Left lobe of liver (tissue), 2 donors: ENCODE measurements at regions not wholly inside any gene's neighbourhood (a gene's known extent, or its start where the extent isn't known, plus 50 kb on each side); places are given as distances from the start of the nearest gene placed in this dataset.
"Not testable (repeated sequence)": the region's sequence is repeated elsewhere in the genome, so short reads cannot be mapped to it uniquely, and the experiment has no call there.

Source experiments
- ATAC-seq: fragments of 200-7000 bp; cut with Tn5 transposase; one replicate; pipeline ENCODE4 v1.9.1; 2020; ENCODE audit warnings: mild to moderate bottlenecking, moderate library complexity
- DNase-seq: peaks from one replicate; pipeline ENCODE4 v3.0.0-alpha.2; 2020; ENCODE audit warnings: low spot score
- donor health status: DM: no; HTN: no; CAD: no; lungs with moderate emphysema.
- donor health status: DM: no; HTN: yes; CAD: no.

GRCh38 chr4:127521463-127521862, 111.3 kb upstream of the INTU start:
- ATAC-seq = no peak
- no peak for DNase-seq

- DNase-seq (no peak), ATAC-seq (no peak)
Measured at GRCh38 chr4:127523369-127523768, 109.4 kb upstream of the INTU start.

GRCh38 chr4:127525608-127526007, 107.1 kb upstream of the INTU start:
- DNase-seq (no peak), ATAC-seq (no peak)

- DNase-seq (no peak), ATAC-seq (no peak)
Measured at GRCh38 chr4:127528302-127528701, 104.5 kb upstream of the INTU start.

GRCh38 chr4:127529879-127530278, 102.9 kb upstream of the INTU start:
- not testable (repeated sequence) for DNase-seq, ATAC-seq

- DNase-seq (peak; percentile 77), ATAC-seq (peak; percentile 98)
Measured at GRCh38 chr4:127533028-127533700, 99.6 kb upstream of the INTU start.

- DNase-seq = no peak
- no peak for ATAC-seq
Measured at GRCh38 chr4:127534041-127534825, 98.5 kb upstream of the INTU start.

- no peak for DNase-seq
- no peak for ATAC-seq
Measured at GRCh38 chr4:127538016-127538415, 94.7 kb upstream of the INTU start.

- DNase-seq (no peak), ATAC-seq (no peak)
Measured at GRCh38 chr4:127540497-127541025, 92.2 kb upstream of the INTU start.

- no peak for ATAC-seq
- no peak for DNase-seq
Measured at GRCh38 chr4:127545271-127545670, 87.5 kb upstream of the INTU start.

- no peak for ATAC-seq
- DNase-seq = no peak
Measured at GRCh38 chr4:127548990-127549925, 83.5 kb upstream of the INTU start.

GRCh38 chr4:127555106-127555505, 77.7 kb upstream of the INTU start:
- no peak for ATAC-seq
- no peak for DNase-seq

- DNase-seq (no peak), ATAC-seq (no peak)
Measured at GRCh38 chr4:127558088-127558487, 74.7 kb upstream of the INTU start.

GRCh38 chr4:127558489-127559407, 74.0 kb upstream of the INTU start:
- ATAC-seq (no peak), DNase-seq (no peak)

GRCh38 chr4:127559981-127560380, 72.8 kb upstream of the INTU start:
- DNase-seq (no peak), ATAC-seq (no peak)

- ATAC-seq = no peak
Measured at GRCh38 chr4:127560755-127561154, 72.0 kb upstream of the INTU start.

GRCh38 chr4:127574643-127575042, 58.1 kb upstream of the INTU start:
- DNase-seq (no peak), ATAC-seq (no peak)

More at GRCh38 chr4:127560755-127561154, 72.0 kb upstream of the INTU start:
- DNase-seq = no peak

GRCh38 chr4:127575888-127576287, 56.9 kb upstream of the INTU start:
- DNase-seq = no peak
- no peak for ATAC-seq

GRCh38 chr4:127578491-127578890, 54.3 kb upstream of the INTU start:
- DNase-seq (no peak), ATAC-seq (no peak)

GRCh38 chr4:127578967-127579366, 53.8 kb upstream of the INTU start:
- DNase-seq = no peak
- no peak for ATAC-seq
